Smooth muscle cell of the brain vasculature (primary cell): ENCODE measurements at regions not wholly inside any gene's neighbourhood (a gene's known extent, or its start where the extent isn't known, plus 50 kb on each side); places are given as distances from the start of the nearest gene placed in this dataset.
A peak's percentile ranks its signal among the peaks of the same experiment; 100 is the strongest.
"Not testable (repeated sequence)": the region's sequence is repeated elsewhere in the genome, so short reads cannot be mapped to it uniquely, and the experiment has no call there.

Experiments
- DNase-seq: peaks from one replicate; pipeline ENCODE4 v3.0.0-alpha.2; 2012; ENCODE audit warnings: low read depth, low spot score

DNA sequence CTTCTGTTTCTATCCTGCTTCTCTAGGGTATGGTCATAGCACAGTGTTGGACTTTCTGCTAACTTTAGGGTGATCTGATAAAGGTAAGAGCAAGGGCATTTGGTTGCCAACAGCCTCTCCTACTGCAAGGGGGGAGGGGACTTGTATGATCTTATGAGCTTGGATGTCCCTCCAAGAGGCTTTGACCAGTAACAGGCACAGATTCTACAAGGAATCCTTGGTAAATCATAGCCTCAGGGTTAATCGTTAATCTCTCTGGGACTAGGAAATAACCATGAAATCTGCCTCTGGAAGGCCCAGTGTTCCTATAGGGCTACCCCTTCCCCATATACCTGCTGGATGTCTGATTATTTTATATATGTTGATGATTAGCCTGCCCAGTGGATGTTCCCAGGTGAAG, 134.8 kb upstream of the TNFSF4 start:
- no peak for DNase-seq

DNA sequence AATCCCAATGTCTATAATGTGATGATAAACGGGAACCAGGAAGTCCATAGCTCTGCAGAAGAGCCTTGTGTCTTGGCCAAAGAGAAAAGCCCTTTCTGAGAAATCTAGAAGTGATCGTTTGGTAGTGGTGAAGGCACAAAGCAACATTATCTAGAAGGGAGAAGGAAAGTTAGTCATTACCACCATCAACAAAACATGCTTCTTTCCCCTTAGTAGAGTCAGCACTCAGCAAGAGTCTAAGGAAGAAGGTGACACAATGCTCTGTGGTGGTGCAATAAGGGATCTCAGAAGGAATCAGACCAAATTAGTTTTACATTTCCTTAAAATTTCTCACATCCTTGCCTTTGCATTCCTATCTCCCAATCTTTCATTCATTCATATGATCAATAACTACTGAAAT, 134.4 kb upstream of the PRDX6 start:
- no peak for DNase-seq

DNA sequence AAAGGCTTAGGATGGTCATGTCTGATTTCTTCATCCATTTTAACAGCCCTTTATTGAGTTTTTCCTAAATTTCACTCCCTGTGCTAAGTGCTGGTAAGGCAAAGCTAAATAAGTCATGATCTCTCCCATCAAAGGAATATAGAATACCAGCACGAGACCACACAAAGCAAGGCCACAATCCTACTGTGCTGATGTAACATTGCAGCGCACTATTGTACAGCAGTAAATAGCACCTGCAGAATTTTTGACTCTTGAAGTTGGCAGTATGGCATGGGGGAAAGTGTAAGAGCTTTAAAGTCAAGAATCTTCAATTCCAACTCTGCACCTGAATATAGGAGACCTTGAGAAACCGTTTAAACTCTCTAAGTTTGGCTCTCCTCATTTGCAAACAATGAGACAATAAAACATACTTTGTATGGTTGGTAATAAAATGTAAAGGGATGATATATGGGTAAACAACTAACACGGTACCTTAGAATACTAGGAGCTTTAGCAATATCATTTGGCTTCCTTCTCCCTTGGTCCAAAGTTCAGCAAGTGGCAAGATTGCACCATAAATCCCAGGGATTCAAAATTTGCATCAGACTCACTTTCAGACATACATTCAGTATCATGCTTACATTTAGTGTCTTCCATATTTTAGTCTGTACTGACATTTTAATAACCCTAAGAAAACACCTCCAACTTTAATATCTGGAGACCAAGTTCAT, 132.9 kb upstream of the PRDX6 start:
- no peak for DNase-seq

DNA sequence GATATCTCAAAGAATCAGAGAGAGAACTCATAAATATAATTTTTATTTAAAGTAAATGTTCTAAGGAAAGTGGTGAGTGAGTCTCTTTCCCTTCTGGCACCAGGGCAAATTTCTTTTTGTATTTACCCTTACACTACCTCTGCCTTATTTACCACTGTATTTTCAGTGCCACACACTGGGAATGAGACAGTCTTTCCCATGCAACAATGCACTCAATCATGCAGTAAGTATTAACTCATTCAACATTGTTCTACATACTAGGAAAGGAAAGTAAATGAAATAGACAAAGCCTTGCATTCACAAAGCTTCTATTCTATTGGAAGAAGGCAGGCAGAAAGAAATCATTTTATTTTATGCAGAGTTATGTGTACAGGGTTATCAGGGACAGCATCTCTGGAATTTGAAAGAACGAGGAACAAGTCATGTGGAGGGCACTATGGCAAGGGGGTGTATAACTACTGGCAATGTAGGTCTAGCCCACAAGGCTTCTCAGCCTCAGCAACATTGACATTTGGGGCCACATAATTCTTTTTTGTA, 129.8 kb upstream of the PRDX6 start:
- no peak for DNase-seq

DNA sequence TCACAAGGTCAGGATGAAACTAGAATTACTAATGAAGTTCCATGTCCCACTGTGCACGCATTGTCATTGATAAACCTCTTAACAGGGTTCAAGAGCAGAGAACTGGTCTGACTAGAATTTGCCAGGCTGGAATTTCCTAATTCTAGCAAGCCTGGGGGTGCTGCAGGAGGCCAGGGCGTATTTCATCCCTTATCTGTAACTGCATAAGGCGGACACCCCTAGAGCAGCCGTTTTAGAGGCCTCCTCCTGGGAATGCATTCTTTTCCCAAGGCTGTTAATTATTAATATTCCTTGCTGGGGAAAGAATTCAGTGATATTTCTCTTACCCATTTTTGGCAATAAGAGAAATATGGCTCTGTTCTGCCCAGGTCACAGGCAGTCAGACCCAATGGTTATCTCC, 124.5 kb upstream of the PRDX6 start:
- DNase-seq = not testable (repeated sequence)

DNA sequence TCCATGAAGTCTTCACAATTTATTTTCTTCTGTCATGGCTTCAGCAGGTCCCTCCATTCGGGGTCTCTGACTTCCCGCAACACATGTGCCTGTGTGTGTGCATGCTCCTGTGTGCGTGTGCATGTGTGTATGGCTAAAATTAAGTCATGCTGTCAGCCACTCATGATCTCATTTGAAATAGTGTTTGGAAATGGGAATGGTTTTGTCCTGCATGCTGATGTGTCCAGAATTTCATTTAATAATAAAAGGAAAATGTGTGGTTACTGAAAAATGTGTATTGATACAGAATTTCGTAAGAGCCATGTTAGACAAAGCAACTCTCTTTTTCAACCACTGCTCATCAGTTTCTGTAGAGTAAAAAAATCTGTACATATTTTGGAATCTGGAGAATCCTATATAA, 123.8 kb upstream of the PRDX6 start:
- DNase-seq = no peak

DNA sequence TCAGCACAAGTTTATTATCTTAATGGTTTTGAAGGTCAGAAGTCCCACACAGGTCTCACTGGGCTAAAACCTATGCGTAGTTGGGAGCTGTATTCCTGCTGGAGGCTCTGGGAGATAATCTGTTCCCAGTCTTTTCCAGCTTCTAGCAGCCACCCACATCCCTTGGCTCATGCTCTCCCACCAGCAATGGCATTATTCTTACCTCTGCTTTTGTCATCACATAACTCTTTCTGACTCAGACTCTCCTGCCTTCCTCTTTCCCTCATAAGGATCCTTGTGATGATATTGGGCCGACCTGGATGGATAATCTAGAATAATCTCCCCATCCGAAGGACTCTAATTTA, 122.2 kb upstream of the PRDX6 start:
- no peak for DNase-seq

DNA sequence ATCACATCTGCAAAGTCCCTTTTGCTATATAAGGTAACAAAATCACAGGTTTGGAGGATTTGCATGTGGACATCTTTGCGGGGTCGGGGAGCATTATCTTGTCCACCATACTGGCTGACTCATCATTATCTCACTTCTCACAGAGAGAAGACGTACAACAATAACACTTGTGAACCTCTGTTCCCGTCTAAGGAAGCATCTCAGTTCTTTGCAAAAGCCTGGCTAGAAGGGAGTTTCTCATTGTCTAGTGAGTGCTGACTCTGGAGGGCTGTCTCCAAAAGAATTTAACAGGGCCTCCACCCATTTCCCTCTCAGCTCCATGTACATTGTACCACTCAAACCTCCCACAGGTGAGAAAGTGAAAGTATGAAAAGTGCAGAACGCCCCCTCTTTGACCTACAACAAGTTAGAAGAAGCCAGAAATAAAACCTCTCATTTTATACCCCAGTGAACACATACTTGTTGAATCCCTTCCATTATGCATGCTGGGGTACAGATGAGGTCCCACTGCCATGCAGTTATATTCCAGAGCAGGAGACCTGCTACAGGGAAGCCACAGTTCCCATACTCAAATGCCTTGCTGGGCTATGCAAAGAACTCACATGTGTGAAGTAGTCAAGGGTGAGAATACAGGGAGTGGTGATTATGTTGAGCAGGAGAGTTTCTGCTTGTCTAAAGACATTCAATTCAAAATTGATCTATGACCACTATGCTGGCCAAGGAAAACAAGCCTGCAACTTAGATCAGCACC, 121.7 kb upstream of the PRDX6 start:
- no peak for DNase-seq

DNA sequence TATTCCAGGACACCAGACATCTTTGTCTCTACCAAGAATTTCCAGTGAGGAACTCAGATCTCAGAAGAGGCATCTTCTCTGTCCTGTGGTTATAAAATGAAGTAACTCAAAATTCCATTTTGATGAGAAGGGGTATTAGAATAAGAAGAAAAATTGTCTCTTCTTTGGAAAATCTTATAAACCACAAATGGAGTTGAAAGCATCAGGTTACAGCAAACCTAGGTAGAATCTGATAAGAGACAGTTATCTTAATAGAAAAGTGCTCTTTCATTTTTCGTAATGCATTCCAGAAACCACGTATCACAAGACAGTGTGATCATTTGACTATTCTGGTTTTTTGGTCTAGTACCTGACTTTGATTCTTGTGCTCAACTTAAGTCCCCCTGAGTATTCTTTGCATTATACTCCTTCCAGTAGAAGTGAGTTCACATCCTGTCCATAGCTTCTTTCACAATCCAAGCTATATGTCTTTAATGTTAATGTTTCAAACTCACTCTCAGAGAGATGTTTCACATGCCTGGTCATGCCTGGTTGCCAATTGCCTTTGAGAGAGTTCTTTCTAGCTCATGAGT, 120.9 kb upstream of the PRDX6 start:
- no peak for DNase-seq

DNA sequence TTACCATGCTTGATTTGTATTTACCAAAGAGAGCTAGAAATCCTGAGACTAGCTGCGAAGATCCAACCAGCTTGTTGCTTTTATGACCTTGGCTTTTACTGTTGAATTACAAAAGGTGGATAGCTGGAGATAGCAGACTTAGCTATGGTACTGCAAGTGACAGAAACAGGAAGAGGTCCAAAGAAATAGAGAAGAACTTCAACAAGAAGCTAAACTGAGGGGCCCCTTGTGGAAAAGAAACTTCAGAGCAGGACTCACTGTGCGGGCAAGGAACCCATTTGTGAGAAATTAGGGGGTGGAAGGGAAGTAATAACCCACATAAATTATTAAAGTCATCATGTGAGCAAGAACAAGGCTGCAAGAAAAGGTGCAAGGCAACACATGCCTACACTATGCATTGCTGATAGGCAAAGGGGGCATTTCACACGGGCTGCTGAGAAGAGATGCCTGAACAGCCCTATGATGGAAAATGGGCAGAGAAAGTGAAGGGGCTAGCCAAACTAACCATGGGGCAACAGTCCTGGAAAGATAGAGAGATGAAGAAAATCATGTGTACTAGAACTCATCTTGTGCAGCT, 116.6 kb upstream of the PRDX6 start:
- DNase-seq = no peak

DNA sequence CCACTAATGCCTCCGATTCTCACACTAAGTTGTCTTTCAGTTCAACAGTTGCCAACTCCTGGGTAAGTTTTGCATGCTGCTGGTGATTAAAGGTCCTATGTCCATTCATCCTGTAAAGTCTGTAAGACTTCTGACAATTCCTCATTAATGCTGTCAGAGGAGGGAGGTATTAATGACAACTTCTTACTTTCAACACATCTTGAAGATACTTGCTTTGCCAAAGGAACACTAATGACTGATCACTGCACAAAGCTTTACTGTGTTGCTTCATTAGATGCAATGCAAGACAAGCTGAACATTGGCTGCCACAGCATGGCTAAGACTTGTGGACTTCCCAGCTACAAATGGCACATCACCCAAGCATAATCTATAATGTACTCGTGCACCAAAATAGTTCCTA, 114.6 kb upstream of the PRDX6 start:
- no peak for DNase-seq

DNA sequence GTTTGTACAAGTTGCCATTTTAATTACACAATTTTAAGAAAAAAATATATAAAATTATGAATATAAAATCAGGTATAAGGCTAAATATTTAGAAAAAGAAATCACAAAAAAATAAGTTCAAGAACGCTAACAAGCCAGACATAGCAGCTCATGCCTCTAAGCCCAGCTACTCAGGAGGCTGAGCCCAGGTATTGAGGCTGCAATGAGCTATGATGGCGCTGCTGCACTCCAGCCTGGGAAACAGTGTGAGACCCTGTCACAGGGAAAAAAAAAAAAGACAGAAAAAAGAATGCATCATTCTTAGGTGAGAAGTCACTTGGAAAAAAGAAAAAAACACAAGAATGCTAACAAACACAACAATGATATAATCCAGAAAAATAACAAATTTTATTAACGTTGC, 112.3 kb upstream of the PRDX6 start:
- no peak for DNase-seq

DNA sequence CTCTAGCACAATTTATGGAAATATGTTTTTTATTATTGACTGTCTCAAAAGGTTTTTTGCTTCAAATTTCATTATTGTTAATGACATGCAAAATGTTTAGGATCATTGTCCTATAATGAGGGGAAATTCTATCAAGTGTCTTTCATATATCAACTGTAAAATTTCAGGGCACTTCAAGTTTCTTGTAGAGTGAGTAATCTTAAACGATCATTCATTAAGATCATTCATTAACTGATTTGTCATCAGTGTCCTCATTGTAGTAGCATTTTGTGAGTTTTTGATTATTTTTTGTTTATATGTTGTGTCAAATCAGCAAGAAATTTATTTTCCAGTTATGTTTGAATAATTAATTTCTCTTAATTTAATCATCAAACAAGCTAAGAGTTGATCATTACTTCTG, 111.8 kb upstream of the PRDX6 start:
- no peak for DNase-seq

DNA sequence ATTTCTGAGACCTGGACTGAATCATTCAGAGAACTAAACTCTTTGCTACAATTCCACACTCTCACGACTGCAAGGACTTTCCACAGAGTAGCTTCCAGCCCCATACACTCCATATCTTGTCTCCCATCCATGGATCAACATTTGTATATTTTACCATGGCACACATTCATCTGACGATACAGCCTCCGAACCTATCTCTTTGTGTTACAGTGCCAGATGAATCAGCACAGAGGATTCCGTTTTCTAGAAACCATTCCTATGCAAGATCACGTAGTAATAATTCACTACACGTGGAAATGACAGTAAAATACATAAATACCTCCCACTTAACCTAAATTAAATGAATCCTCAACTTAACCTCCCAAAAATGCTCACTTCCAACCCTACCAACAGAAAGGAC, 110.0 kb upstream of the PRDX6 start:
- no peak for DNase-seq

DNA sequence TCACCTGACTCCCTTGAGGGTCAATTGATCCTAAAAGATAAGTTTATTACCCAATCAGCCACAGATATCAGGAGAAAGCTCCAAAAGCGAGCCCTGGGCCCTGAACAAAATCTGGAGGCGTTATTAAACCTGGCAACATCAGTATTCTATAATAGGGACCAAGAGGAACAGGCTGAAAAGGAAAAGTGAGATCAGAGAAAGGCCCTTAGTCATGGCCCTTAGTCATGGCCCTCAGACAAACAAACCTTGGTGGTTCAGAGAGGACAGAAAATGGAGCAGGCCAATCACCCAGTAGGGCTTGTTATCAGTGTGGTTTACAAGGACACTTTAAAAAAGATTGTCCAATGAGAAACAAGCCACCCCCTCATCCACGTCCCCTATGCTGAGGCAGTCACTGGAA, 106.5 kb upstream of the PRDX6 start:
- DNase-seq = not testable (repeated sequence)

DNA sequence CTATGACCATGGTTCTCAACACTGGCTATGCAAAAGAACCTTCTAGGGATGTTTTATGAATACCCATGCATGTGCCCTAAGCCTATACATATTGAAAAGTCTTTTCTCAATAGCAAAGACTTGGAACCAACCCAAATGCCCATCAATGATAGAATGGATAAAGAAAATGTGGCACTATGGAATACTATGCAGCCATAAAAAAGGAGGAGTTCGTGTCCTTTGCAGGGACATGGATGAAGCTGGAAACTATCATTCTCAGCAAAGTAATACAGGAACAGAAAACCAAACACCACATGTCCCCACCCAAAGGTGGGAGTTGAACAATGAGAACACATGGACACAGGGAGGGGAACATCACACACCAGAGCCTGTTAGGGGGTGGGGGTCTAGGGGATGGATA, 101.1 kb upstream of the PRDX6 start:
- not testable (repeated sequence) for DNase-seq

DNA sequence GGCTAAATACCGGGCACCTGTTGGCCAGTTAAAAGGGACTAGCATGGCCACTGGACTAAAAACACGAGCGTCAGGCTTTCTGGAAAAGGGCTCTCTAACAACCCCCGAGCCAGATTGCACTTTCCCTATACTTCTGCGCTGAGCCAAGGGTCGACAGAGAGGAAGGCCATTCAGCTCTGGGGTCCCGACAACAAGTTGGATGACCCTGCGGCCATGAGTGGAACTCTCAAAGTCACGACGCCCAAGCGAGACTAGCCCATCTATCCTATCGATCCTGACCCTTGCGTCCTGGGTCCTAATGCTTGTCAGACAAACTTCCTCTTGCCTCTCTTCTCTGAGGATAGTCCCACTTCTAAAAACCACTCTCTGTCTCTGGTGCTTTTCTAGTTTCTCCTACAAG, 99.9 kb upstream of the PRDX6 start:
- no peak for DNase-seq

DNA sequence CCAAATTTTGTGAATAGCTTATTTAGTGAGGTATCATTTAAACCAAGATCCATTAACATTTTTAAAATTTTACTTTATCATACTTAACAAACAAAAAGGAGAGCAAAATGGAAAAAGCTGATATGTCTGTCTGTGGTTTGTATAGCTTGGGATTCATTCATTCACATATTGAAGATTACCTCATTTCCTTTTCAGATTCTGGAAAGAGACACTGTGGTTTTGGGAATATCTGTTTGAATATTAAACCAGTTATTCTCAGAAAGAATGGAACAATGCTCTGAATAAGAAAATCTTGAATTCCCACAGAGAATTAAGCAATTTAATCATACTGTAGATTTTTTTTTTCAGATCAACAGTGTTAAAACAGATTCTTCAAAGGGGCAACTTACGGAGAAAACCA, 93.8 kb upstream of the PRDX6 start:
- DNase-seq = no peak

DNA sequence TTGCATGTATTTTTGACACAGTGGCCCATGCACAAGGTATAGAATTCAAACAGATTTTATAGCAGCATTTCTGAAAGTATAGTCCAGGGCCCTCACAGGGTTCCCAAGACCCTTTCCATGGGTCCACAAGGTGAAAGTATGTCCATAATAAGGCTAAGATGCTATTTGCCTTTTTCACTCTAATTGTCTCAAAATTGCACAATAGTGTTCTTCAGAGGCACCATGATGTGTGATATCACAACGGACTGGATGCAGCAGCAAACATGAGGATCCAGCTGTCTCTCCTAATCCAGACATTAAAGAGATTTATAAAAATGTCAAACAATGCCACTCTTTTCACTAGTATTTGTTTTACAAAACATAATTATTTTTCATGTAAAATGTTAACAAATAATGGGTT, 88.8 kb upstream of the PRDX6 start:
- DNase-seq = no peak

DNA sequence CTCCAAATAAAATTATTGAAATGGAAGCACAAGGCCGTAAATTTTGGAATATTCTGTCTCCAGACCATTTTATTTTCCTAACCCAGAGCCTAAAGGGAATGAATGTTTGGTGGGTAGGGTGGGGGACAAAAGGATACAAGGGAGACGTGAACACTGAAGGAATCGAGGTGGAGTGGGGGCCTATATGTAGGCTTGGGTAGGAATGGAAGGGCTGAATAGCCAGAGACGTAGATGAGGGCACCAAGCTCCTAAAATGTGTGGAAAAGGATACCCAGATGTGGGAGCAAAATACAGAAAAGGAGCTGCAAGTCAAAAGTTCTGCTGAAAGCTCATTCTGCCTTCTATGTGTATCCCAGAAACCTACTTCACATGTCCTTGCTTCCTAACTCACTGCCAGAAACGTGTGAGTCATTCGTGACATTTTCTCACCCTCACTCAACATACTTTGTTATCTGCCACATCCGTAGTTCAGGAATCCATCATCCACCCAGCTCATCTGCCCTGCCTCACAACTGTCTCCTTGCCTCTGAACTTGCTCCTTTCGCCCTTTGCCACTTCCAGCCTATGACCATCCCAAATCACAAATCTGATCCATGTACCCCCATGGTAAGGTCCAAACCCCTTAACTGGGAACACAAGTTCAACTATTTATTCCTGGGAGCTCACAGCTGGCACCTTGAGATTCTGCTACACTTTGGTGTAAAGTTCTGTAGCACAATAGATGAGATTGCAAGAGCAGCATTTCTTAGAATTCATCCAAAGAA, 84.1 kb upstream of the PRDX6 start:
- DNase-seq = peak; percentile 18

DNA sequence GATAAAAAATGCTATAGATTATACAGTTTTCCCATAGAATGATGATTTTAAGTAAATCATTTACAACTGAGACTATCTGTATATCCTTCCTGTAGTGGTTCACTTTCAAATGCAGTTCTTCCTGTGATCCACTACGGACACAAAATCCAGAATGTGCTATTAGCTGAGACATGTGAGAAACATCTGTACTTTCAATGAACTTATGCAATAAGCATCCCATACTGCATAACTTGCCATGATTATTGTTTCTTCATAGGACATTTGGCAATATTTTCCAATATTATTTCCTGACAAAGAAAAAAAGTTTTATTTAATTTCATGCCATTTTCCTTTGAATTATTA, 83.5 kb upstream of the PRDX6 start:
- DNase-seq = no peak

DNA sequence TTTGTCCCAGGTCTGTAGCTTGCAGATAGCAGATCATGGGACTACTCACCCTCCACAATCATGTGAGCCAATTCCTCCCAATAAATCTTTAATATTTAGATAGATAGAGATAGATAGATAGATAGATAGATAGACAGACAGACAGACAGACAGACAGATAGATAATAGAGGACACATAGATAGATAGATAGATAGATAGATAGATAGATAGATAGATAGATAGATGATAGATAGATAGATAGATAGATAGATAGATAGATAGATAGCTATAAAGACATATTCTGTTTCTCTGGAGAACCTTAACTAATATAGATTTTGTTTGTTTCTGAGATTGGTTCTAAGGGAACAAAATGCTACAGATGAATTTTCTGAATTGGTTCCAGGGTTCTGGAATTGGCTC, 82.3 kb upstream of the PRDX6 start:
- DNase-seq = not testable (repeated sequence)
